Calu3 (cell line): ENCODE measurements at regions not wholly inside any gene's neighbourhood (a gene's known extent, or its start where the extent isn't known, plus 50 kb on each side); places are given as distances from the start of the nearest gene placed in this dataset.

Experiments used
- BruUV-seq: library from RNA; stranded (reverse); fragments of 400-500 nt; replicated peaks from 2 replicates; lab custom pipeline; 2021; lab: Mats Ljungman, UMichigan
- CTCF ChIA-PET: fragments of 300-600 bp; sonication (Branson Sonifier 250); formaldehyde crosslinking; loops from one replicate; lab custom pipeline; 2022; ENCODE audit warnings: antibody characterized with exemption; lab: Charles Lee
- DNase-seq: peaks from one replicate; pipeline ENCODE4 v3.0.0; 2022
- H3K27ac Mint-ChIP-seq: one replicate; pipeline ENCODE4 v1.8.0; 2022; ENCODE audit warnings: mixed read lengths; ENCODE audit not compliant: unreplicated experiment
- H3K27me3 Mint-ChIP-seq: one replicate; pipeline ENCODE4 v1.8.0; 2022; ENCODE audit warnings: mixed read lengths; ENCODE audit not compliant: unreplicated experiment
- H3K36me3 Mint-ChIP-seq: one replicate; pipeline ENCODE4 v1.8.0; 2022; ENCODE audit warnings: mild to moderate bottlenecking, moderate library complexity, mixed read lengths; ENCODE audit not compliant: insufficient read depth, unreplicated experiment
- H3K4me1 Mint-ChIP-seq: one replicate; pipeline ENCODE4 v1.8.0; 2022; ENCODE audit warnings: mild to moderate bottlenecking, low read depth, mixed read lengths; ENCODE audit not compliant: unreplicated experiment
- H3K4me3 Mint-ChIP-seq: one replicate; pipeline ENCODE4 v1.8.0; 2022; ENCODE audit warnings: mild to moderate bottlenecking, low read depth, moderate library complexity, mixed read lengths; ENCODE audit not compliant: unreplicated experiment
- H3K9me3 Mint-ChIP-seq: one replicate; pipeline ENCODE4 v1.8.0; 2022; ENCODE audit warnings: low read depth, mixed read lengths; ENCODE audit not compliant: unreplicated experiment
- intact Hi-C: fragments of 100-400 bp; cut with micrococcal nuclease; formaldehyde crosslinking; loops from one replicate; pipeline ENCODE4 v1.10.0; 2022; ENCODE audit not compliant: unreplicated experiment
- TF ChIP-seq, protein P1 (sequence below): fragments of 200-600 bp; IDR thresholded peaks from one replicate; pipeline ENCODE4 v1.8.0; 2022; ENCODE audit warnings: antibody characterized with exemption; ENCODE audit not compliant: unreplicated experiment

DNA sequence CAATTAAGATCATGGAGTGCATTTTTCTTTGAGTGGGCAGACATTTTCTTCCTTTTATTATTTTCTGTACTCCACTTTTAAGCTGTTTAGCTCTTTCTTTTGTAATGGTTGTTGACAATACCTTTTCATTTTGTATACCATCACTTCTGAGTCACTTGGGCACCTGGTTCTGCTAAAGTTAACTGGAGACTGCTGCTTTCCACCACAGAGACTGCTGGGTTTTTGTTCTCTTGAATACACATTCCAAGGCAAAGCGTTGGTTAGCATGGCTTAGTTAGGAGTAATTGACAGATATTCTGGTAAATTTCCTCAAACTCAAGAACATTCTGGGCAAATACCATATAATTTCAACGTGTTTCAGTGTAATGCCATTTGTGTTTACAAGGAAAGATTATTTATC, 541.9 kb upstream of the CELF2 start:
- Mint-ChIP-seq H3K4me3 (no peak overlapping the region), H3K9me3 (peaks cover 17% of the 10 kb centered on the region), H3K4me1 (no peaks in the 10 kb centered on the region), H3K27ac (no peak overlapping the region), H3K36me3 (no peaks in the 10 kb centered on the region), H3K27me3 (no peaks in the 10 kb centered on the region)
- CTCF ChIA-PET: no interaction called here
- BruUV-seq: no TSS peak
- TF ChIP-seq, protein P1, sequence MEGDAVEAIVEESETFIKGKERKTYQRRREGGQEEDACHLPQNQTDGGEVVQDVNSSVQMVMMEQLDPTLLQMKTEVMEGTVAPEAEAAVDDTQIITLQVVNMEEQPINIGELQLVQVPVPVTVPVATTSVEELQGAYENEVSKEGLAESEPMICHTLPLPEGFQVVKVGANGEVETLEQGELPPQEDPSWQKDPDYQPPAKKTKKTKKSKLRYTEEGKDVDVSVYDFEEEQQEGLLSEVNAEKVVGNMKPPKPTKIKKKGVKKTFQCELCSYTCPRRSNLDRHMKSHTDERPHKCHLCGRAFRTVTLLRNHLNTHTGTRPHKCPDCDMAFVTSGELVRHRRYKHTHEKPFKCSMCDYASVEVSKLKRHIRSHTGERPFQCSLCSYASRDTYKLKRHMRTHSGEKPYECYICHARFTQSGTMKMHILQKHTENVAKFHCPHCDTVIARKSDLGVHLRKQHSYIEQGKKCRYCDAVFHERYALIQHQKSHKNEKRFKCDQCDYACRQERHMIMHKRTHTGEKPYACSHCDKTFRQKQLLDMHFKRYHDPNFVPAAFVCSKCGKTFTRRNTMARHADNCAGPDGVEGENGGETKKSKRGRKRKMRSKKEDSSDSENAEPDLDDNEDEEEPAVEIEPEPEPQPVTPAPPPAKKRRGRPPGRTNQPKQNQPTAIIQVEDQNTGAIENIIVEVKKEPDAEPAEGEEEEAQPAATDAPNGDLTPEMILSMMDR: no peak
- intact Hi-C loops: no loop called here
- no peak for DNase-seq

DNA sequence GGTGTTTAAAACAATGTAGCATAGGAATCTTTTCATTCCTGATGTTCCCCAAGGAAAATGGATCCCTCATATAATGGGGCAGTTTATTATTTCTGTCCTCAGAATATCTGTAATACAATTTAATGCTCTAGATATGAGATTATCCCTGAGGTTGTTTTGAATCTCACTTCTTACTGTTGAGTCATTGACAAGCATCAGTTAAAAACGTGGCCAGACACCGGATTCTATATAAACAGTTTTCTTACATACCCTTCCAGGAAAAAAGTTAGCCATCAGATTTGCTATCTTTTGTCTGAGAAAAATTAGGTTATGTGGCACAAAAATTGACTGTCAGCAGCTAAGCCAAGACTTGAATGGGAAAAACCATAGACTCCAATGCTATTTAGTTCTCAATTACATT, 539.8 kb upstream of the CELF2 start:
- H3K36me3 Mint-ChIP-seq: no peaks in the 10 kb centered on the region
- H3K27me3 Mint-ChIP-seq: no peaks in the 10 kb centered on the region
- intact Hi-C loops: no loop called here
- CTCF ChIA-PET: no interaction called here
- TF ChIP-seq, protein P1: no peak
- no peak overlapping the region for H3K4me3 Mint-ChIP-seq
- no peaks in the 10 kb centered on the region for H3K4me1 Mint-ChIP-seq
- DNase-seq: no peak
- no peak overlapping the region for H3K27ac Mint-ChIP-seq
- H3K9me3 Mint-ChIP-seq: peaks cover 12% of the 10 kb centered on the region
- no TSS peak for BruUV-seq

DNA sequence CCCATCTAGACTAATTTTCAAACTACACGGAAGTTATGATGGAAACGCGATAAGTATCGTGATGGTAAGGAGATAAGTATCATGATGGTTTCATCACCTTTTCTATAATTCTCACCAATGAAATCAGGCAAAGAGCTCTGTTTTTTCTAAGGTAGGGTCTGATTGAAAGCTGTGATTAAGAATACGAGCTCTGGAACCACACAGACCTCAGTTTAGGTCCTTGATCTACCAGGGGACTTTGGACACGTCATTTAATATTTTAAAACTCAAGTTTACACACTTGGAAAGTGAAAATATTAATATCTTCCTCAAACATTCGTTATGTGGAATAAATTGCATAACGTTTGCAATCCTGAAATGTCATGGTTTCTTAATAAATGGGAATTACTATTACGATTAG, 538.2 kb upstream of the CELF2 start:
- Mint-ChIP-seq H3K4me3 (no peak overlapping the region), H3K4me1 (no peaks in the 10 kb centered on the region)
- BruUV-seq: no TSS peak

DNA sequence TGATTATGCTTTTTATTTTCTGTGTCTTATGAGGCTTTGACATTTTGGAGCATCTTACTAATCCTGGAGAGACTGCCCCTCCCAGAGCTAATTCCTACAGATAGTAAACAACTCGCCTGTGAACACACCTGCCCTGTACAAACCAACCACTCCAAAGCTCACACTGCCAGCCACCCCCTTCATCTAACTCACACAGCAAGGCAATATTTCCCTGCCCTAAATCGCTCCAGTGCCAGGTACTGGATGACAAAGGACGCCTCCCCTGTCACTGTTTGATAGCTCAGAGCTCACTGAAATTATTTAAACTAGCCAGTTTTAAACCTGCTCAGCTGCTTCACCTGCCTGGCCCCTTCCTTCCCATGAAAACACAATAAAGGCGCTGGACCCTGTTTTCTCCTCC, 535.1 kb upstream of the CELF2 start:
- DNase-seq: no peak
- no TSS peak for BruUV-seq
- H3K4me3 Mint-ChIP-seq: no peak overlapping the region
- no peaks in the 10 kb centered on the region for H3K36me3 Mint-ChIP-seq
- no peak overlapping the region for H3K27ac Mint-ChIP-seq
- TF ChIP-seq, protein P1: no peak
- H3K4me1 Mint-ChIP-seq: no peaks in the 10 kb centered on the region
- peaks cover 10% of the 10 kb centered on the region for H3K9me3 Mint-ChIP-seq
- CTCF ChIA-PET: no interaction called here
- H3K27me3 Mint-ChIP-seq: no peaks in the 10 kb centered on the region
- intact Hi-C loops: no loop called here

More for the DNA sequence above, 538.2 kb upstream of the CELF2 start:
- TF ChIP-seq, protein P1: no peak
- Mint-ChIP-seq H3K36me3 (no peaks in the 10 kb centered on the region), H3K9me3 (peaks cover 11% of the 10 kb centered on the region), H3K27me3 (no peaks in the 10 kb centered on the region), H3K27ac (no peak overlapping the region)
- CTCF ChIA-PET: no interaction called here
- DNase-seq: no peak
- intact Hi-C loops: no loop called here
